ENCODE measurements at regions not wholly inside any gene's neighbourhood (a gene's known extent, or its start where the extent isn't known, plus 50 kb on each side); places are given as distances from the start of the nearest gene placed in this dataset.

- TF ChIP-seq POLR2A (IDR thresholded peaks at IDR 0.05) (no peak), CTCF (IDR thresholded peaks at IDR 0.05) (no peak)
Observed at GRCh38 chr9:28037968-28038367, 464.7 kb upstream of the C9orf72 start.

Measured in thyroid gland (tissue), 4 donors.